UCSD-AML1 (cell line): ENCODE measurements at regions not wholly inside any gene's neighbourhood (a gene's known extent, or its start where the extent isn't known, plus 50 kb on each side); places are given as distances from the start of the nearest gene placed in this dataset.

Source experiments
- DNase-seq: peaks from one replicate; lab custom pipeline; 2025; ENCODE audit not compliant: unreplicated experiment; lab: John Stamatoyannopoulos, UW

- DNase-seq: no peak
These were observed 179.4 kb downstream of the ETS1 start for GRCh38 chr11:128407962-128408361.

GRCh38 chr11:128405714-128406662, 181.4 kb downstream of the ETS1 start:
- no peak for DNase-seq

DNA sequence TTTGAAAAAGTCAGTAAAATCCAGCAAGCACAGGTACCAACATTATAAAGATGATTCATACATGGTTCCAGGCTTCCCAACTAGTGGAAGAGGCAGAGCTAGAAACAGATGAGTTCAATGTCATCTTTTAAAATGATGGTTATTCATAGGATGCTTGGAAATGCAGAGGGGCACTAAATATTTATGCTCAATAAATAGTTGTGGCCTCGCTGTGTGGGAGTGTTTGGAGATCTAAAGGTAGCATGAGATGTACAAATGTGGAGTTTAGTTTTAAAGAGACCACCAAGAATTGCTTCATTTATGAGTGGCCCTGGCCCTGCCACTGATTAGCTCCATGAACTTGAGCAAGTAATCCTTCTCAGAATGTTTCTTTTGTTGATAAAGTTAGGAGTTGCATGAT, 182.2 kb downstream of the ETS1 start:
- no peak for DNase-seq

DNA sequence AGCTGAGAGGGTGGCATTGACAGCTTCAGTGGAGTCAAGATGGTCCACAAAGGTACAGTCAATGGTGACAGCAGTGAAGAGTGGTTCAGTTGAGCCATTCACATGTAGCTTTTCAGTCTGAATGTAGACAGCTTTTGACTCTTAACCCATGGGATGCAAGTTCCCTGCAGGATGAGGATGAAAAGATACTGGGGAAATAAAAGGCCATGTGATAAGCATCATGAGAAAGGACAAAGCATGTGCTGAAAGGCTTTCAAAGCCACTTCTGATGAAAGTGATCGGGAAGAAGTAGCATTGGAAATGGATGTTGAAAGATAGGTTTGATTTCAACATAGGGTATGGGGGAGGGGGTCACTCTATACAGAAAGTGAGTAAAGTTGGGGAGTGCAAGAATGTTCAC, 182.9 kb downstream of the ETS1 start:
- DNase-seq: no peak

DNA sequence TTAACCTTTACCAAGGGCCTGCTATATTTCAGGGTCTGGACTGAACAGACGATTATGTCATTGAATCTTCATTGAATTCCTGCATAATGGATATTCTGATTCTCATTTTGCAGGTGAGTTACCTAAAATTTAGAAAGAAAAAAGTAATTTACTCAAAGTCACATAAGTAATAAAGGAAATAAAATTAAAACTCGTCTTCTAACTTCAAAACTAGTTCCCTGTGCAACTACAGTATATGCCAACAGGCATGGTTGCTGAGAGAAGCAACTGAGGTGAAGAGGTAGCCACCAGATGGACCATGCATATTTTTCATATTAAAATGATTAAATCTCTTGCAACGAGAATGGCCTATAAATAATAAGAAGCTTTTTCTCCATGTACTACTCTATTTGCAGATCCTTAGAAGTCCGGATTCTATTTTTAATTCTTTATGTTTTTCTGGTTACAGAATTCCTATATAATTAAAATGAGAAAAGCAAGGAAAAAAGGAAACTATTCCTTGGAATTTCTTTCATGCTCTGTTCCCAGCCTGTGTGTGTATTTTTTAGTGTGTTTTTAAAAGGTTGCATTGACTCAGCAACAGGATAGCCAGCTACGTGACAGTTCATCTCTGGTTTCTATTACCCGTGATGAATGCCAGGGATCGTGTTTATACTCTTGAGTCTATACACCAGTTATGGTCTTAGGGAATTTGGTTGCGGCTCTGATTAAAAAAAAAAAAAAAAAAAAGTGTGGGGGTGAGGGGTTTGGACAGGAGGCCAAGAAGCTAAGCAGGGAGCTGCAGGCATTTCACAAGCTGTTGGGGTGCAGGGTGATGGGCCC, 186.8 kb downstream of the ETS1 start:
- no peak for DNase-seq

DNA sequence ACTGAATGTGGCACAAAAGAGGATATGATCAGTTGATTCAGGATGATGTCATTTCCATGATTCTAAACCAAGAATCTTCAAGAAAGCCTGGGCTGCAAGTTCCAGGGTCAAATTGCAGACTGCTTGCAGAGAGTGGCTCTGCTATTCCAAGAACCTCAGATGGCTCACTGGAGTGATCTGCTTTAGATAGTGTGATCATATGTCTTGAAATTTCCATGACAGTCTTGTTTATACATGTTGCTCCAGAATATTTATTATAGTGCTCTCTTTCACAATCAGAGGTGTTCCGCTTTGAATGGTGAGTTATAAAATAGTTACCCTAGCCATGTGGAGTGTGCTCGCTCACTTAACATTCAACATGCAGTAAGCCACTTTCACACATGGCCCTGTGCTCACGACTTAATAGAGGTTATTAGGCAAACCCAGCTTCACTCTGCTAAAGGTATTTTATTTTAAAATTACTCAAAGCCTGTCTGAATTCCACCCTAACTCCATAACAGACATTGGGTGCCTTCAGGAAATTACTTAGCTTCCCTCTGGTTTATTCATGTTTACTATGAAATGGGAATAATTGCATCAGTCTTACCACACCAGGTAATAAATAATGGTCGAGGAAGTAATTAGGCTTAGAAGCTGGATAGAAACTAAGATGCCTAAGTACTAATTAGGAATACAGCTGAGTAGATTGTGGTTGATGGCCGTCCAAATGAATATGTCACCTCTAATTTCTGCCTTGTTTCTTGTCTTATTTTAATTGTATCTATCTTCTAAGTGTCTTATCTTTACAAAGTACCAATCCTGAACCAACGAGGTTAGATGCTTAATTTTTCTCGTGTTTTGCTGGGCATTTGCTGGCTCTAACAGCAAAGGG, 187.9 kb downstream of the ETS1 start:
- DNase-seq: no peak

- no peak for DNase-seq
These were observed 188.7 kb downstream of the ETS1 start for GRCh38 chr11:128398517-128399250.

DNA sequence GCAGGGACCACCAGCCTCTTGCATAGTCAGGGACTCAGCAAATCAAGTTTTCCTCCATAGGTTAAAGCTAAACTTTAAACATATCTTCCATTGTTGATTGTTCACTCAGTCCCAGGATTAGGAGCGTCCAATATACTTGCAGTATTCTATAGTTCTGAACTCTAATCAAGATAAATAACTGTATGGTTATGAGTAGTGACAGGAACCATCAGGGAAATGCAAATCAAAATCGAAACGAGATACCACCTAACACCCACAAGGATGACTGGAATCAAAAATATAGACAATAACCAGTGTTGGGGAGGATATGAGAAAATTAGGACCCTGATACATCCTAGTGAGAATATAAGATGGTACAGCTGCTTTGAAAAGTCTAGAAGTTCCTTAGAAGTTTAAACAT, 190.0 kb downstream of the ETS1 start:
- DNase-seq: no peak

- DNase-seq: no peak
These were observed 192.8 kb downstream of the ETS1 start for GRCh38 chr11:128394431-128395089.

DNA sequence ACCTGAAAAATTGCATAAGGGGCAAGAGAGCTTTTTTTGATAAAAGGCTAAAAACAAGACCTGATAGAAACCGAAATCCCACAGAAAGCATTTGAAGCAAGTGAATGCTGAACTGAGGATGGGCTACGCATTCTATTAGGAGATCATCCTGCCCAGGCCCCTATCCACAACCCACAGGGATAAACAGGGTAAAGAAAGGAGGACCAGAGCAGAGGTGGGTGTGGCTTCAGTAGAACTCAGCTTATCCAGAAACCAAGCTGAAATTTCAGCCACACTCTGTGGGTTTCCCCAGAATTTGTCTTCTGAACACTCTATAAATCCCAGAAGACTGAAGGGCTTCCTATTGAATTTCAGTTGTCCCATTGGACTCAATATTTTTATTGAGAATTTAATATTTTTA, 195.1 kb downstream of the ETS1 start:
- DNase-seq: no peak

GRCh38 chr11:128391811-128392210, 195.5 kb downstream of the ETS1 start:
- DNase-seq: no peak

GRCh38 chr11:128390246-128390645, 197.1 kb downstream of the ETS1 start:
- no peak for DNase-seq

GRCh38 chr11:128389461-128389976, 197.8 kb downstream of the ETS1 start:
- no peak for DNase-seq

DNA sequence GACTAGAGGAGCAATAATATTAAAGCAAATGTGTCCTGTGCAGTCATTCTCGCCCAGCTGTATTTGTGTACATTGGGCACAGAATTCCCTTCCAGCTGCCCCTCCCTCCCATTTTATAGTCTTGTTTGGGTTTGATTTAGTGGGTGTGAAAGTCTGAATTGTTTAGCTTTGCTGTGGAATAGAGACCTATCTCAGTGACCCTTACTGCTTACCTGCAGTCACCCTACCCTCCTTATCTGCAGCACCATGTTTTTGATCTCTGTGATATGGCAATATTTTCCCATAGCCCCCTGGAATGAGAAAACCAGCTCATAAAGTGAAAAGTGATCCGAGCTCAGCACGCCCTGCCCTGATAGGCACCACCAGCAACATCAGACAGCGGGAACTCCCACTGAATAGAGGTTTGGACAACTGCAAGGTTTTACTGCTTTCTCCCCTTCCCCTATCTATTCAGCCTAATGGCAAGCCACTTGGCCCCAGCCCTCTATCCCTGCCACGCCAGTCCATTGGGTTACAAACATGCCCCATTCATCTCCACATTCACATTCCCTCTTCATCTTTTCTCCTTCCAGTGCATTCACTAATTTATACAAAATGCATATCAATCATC, 199.0 kb downstream of the ETS1 start:
- no peak for DNase-seq

DNA sequence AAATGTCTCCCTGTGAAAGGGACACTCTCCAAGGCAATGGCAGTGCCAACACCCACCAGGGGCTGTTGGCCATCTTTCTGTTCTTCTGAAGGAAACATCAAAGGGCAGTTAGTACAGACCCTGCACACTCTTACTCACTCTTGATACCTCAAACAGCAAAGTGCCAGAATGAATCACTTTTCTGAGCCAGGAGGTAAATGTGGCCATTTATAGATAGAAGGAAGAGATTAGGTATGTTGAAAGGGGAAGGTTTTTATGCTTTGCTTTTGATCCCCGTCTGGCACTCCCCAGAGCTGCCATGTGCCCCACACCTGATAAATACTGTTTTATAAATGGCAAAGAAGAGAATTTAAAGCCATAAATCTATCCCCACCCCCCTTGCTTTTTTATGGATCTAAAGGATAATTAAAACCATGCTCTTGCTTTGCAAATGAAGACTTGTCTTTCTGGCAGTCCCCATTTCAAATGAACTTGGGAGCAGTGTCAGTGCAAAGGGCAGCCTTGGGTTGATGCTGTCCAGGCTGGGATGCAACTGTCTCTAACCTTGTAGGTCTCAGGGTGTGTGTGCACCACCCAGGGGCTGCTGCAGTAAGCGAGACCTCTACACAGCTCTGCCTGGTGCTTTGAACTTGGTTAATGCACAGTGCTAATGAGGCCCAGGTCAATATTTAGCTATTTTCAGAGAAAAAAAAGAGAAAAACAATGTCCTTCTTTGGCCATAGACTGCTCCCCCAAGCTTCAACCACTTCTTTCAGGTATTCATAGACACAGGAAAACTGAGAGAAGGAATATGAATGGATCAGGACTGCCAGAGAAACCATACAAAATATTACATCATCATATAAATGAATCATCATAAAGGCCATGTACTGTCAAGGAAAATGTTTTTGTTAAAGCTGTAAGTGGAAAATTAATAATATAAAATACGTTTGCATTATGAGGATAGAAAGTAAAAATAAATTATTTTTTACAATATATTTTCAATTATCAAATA, 207.5 kb downstream of the ETS1 start:
- no peak for DNase-seq

GRCh38 chr11:128375961-128376360, 211.4 kb downstream of the ETS1 start:
- no peak for DNase-seq

GRCh38 chr11:128374026-128374425, 213.3 kb downstream of the ETS1 start:
- DNase-seq: no peak

DNA sequence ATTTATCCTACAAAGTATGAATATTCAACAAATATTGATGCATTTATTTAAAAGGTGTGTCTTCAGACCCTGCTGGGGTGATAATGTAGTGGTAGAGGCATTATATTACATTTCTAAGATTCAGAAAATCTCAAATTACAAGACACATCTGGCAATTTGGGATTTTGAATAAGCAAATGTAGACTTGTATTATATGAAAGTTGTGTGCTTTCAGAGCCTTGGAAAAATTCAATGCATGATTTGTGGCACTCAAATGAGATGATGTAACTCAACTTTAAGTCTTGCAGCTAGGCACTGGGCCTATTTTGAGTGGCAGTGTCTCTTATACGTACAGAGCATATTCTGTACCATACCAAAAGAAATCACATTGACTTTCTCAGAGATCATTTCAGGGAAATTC, 214.4 kb downstream of the ETS1 start:
- DNase-seq: no peak
